CD4-positive, alpha-beta T cell (primary cell): ENCODE measurements at regions not wholly inside any gene's neighbourhood (a gene's known extent, or its start where the extent isn't known, plus 50 kb on each side); places are given as distances from the start of the nearest gene placed in this dataset.

ENCODE experiments used
- ATAC-seq: fragments of 200-7000 bp; cut with Tn5 transposase; one replicate; pipeline ENCODE4 v1.10.0; 2022; ENCODE audit warnings: mild to moderate bottlenecking; ENCODE audit not compliant: poor library complexity
- CTCF ChIA-PET: fragments of 350-600 bp; sonication (Branson Sonifier 250); formaldehyde crosslinking; loops from one replicate; lab custom pipeline; 2021; ENCODE audit warnings: antibody characterized with exemption, inconsistent platforms; lab: Charles Lee
- POLR2A ChIA-PET: fragments of 350-600 bp; sonication (Branson Sonifier 250); formaldehyde crosslinking; loops from one replicate; lab custom pipeline; 2021; ENCODE audit warnings: antibody characterized with exemption, inconsistent platforms; lab: Charles Lee
- DNase-seq, 14 experiments: peaks; one replicate each; pipeline ENCODE4 v3.0.0-alpha.2; 2013 to 2020; ENCODE audit warnings: mixed read lengths in 2 of 14
- H3K27ac ChIP-seq, 2 donors: one replicate each; pipeline versions ENCODE4 v1.5.1 to v1.7.0; 2013; ENCODE audit warnings: low read length in 2 of 2, low read depth in 1 of 2, mild to moderate bottlenecking in 1 of 2
- H3K27me3 ChIP-seq, 2 experiments: 1 replicate in 1 of 2; 2 replicates in 1 of 2; pipeline versions ENCODE4 v1.6.1 to v1.7.0; 2013; ENCODE audit warnings: low read length in 2 of 2, control low read depth in 1 of 2, mild to moderate bottlenecking in 1 of 2, moderate library complexity in 1 of 2; ENCODE audit not compliant: insufficient read depth in 2 of 2, control insufficient read depth in 1 of 2
- H3K36me3 ChIP-seq: one replicate; pipeline ENCODE4 v1.6.1; 2013; ENCODE audit warnings: low read length, control low read depth; ENCODE audit not compliant: insufficient read depth
- H3K4me1 ChIP-seq: one replicate; pipeline ENCODE4 v1.6.1; 2013; ENCODE audit warnings: low read length, control low read depth; ENCODE audit not compliant: insufficient read depth
- H3K4me3 ChIP-seq: one replicate; pipeline ENCODE4 v1.5.1; 2013; ENCODE audit warnings: mild to moderate bottlenecking, low read length, moderate library complexity
- H3K9me3 ChIP-seq, 2 experiments: 1 replicate in 1 of 2; 2 replicates in 1 of 2; pipeline versions ENCODE4 v1.6.1 to v1.7.0; 2013; ENCODE audit warnings: low read length in 2 of 2, mild to moderate bottlenecking in 2 of 2, control low read depth in 1 of 2, moderate library complexity in 1 of 2; ENCODE audit not compliant: control insufficient read depth in 1 of 2, insufficient read depth in 1 of 2
- H3K27ac Mint-ChIP-seq: one replicate; pipeline ENCODE4 v1.8.0; 2020; ENCODE audit warnings: mixed read lengths
- H3K27me3 Mint-ChIP-seq: one replicate; pipeline ENCODE4 v1.8.0; 2021; ENCODE audit warnings: mixed read lengths
- H3K36me3 Mint-ChIP-seq: one replicate; pipeline ENCODE4 v1.8.0; 2021; ENCODE audit warnings: low read depth, mixed read lengths
- H3K4me1 Mint-ChIP-seq: one replicate; pipeline ENCODE4 v1.8.0; 2021; ENCODE audit warnings: low read depth, mixed read lengths
- H3K4me3 Mint-ChIP-seq: one replicate; pipeline ENCODE4 v1.8.0; 2020; ENCODE audit warnings: mild to moderate bottlenecking, mixed read lengths
- H3K9me3 Mint-ChIP-seq: one replicate; pipeline ENCODE4 v1.8.0; 2020; ENCODE audit warnings: mixed read lengths
- CTCF ChIP-seq: fragments of 200-600 bp; IDR thresholded peaks from one replicate; pipeline ENCODE4 v1.8.0; 2022; ENCODE audit warnings: antibody characterized with exemption, mild to moderate bottlenecking
- intact Hi-C, 2 experiments: fragments of 100-400 bp; cut with DNase I in 1 of 2; cut with micrococcal nuclease in 1 of 2; formaldehyde crosslinking; loops; one replicate each; pipeline versions ENCODE4 v1.15.1 to v1.9.0; 2023 to 2025; cut with DNase I, micrococcal nuclease

- H3K36me3 Mint-ChIP-seq: no peaks in the 10 kb centered on the region
These were observed 468.6 kb upstream of the CCL2 start for GRCh38 chr17:33786478-33786877.

GRCh38 chr17:33789658-33790057 lies 465.4 kb upstream of the CCL2 start:
- Histone ChIP-seq H3K9me3 (no peaks in the 10 kb centered on the region), H3K27me3 (peaks cover 0 to 3% of the 10 kb centered on the region in 2 experiments), H3K36me3 (no peaks in the 10 kb centered on the region), H3K27ac (no peak overlapping the region), H3K4me1 (no peaks in the 10 kb centered on the region), H3K4me3 (no peak overlapping the region)
- no peak overlapping the region for H3K4me3 Mint-ChIP-seq
- H3K36me3 Mint-ChIP-seq: no peaks in the 10 kb centered on the region
- POLR2A ChIA-PET: no interaction called here
- CTCF ChIA-PET: no interaction called here
- ATAC-seq: no peak
- intact Hi-C loops: no loop called here
- H3K27me3 Mint-ChIP-seq: peaks cover 38% of the 10 kb centered on the region
- no peak overlapping the region for H3K27ac Mint-ChIP-seq
- no peaks in the 10 kb centered on the region for H3K4me1 Mint-ChIP-seq
- TF ChIP-seq CTCF: no peak
- DNase-seq: no peak
- no peaks in the 10 kb centered on the region for H3K9me3 Mint-ChIP-seq

More at GRCh38 chr17:33786478-33786877, 468.6 kb upstream of the CCL2 start:
- H3K27me3 ChIP-seq: peaks cover 4 to 10% of the 10 kb centered on the region in 2 experiments
- TF ChIP-seq CTCF: no peak
- Mint-ChIP-seq H3K4me1 (no peaks in the 10 kb centered on the region), H3K9me3 (no peaks in the 10 kb centered on the region), H3K4me3 (no peak overlapping the region), H3K27me3 (peaks cover 32% of the 10 kb centered on the region), H3K27ac (no peak overlapping the region)
- H3K9me3 ChIP-seq: no peaks in the 10 kb centered on the region
- CTCF ChIA-PET: no interaction called here
- H3K36me3 ChIP-seq: no peaks in the 10 kb centered on the region
- POLR2A ChIA-PET: no interaction called here
- no peaks in the 10 kb centered on the region for H3K4me1 ChIP-seq
- intact Hi-C loops: no loop called here
- H3K4me3 ChIP-seq: no peak overlapping the region
- ATAC-seq (no peak), DNase-seq (no peak)
- no peak overlapping the region for H3K27ac ChIP-seq

GRCh38 chr17:33797181-33797580 lies 457.9 kb upstream of the CCL2 start:
- H3K36me3 ChIP-seq: no peaks in the 10 kb centered on the region
- DNase-seq (no peak), ATAC-seq (no peak)
- intact Hi-C loops: no loop called here
- H3K4me1 ChIP-seq: no peaks in the 10 kb centered on the region
- H3K27ac ChIP-seq: no peak overlapping the region
- Mint-ChIP-seq H3K36me3 (no peaks in the 10 kb centered on the region), H3K9me3 (no peaks in the 10 kb centered on the region), H3K4me1 (no peaks in the 10 kb centered on the region), H3K4me3 (no peak overlapping the region), H3K27me3 (peaks cover 47% of the 10 kb centered on the region), H3K27ac (no peak overlapping the region)
- CTCF ChIA-PET: no interaction called here
- H3K9me3 ChIP-seq: no peaks in the 10 kb centered on the region
- peaks cover 0 to 7% of the 10 kb centered on the region in 2 experiments for H3K27me3 ChIP-seq
- no peak overlapping the region for H3K4me3 ChIP-seq
- TF ChIP-seq CTCF: no peak
- POLR2A ChIA-PET: no interaction called here
